ENCODE measurements at regions not wholly inside any gene's neighbourhood (a gene's known extent, or its start where the extent isn't known, plus 50 kb on each side); places are given as distances from the start of the nearest gene placed in this dataset.

DNA sequence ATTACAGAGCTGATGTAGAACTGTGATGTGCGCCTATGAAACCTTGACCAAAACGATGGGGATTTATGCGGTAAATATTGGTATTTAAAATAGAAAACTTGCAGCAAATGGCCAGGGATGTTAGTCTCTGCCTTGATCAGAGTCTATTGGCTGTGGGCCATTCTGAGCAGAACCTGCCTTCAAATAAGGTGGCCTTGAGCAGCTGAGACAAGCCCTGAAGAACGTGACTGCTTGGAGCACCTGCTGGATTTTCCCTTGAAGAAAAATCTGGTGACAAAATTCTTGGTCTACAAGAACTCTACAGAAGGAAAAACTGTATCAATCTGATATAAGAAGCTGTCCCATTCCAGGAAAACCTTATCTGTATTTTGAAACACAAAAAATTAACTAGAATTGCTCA lies 820.1 kb upstream of the EPHA6 start:
- H3K27ac ChIP-seq (ENCODE audit: low read length) = no peak overlapping the region
- no peaks in the 10 kb centered on the region for H3K36me3 ChIP-seq (ENCODE audit: control insufficient read depth in 1 of 2, insufficient read depth in 2 of 2, low read length in 2 of 2)
- no peaks in the 10 kb centered on the region for H3K9me3 ChIP-seq (ENCODE audit: control insufficient read depth in 1 of 2, low read length in 2 of 2)
- no peaks in the 10 kb centered on the region for H3K4me1 ChIP-seq (ENCODE audit: control insufficient read depth in 1 of 2, insufficient read depth in 2 of 2, low read length in 2 of 2)
- no peak overlapping the region for H3K4me3 ChIP-seq (ENCODE audit: low read depth in 1 of 2, low read length in 2 of 2)
- H3K27me3 ChIP-seq (ENCODE audit: low read depth, low read length) = no peaks in the 10 kb centered on the region

DNA sequence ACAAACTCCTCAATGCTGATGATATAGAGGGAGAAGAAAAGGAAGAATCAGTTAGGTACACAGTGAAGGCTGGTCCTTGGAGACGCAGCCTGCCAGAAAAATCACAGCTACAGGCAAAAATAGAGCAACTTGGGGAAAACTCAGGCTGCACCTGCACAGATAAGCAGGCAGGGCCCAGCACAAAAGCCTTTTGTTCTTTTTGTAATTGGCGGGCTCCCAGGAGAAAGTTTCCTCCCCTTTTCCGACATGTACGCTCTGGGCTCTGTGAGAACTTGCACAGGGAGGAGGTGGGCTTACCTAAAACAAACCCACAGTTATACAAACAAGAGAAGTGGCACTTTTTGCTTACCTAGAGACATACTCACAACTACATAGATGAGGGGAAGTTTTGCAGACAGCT lies 813.4 kb upstream of the EPHA6 start:
- no peaks in the 10 kb centered on the region for H3K9me3 ChIP-seq (ENCODE audit: control insufficient read depth in 1 of 2, low read length in 2 of 2)
- no peaks in the 10 kb centered on the region for H3K36me3 ChIP-seq (ENCODE audit: control insufficient read depth in 1 of 2, insufficient read depth in 2 of 2, low read length in 2 of 2)
- H3K4me1 ChIP-seq (ENCODE audit: control insufficient read depth in 1 of 2, insufficient read depth in 2 of 2, low read length in 2 of 2) = no peaks in the 10 kb centered on the region
- no peak overlapping the region for H3K27ac ChIP-seq (ENCODE audit: low read length)
- H3K4me3 ChIP-seq (ENCODE audit: low read depth in 1 of 2, low read length in 2 of 2) = no peak overlapping the region
- no peaks in the 10 kb centered on the region for H3K27me3 ChIP-seq (ENCODE audit: low read depth, low read length)

DNA sequence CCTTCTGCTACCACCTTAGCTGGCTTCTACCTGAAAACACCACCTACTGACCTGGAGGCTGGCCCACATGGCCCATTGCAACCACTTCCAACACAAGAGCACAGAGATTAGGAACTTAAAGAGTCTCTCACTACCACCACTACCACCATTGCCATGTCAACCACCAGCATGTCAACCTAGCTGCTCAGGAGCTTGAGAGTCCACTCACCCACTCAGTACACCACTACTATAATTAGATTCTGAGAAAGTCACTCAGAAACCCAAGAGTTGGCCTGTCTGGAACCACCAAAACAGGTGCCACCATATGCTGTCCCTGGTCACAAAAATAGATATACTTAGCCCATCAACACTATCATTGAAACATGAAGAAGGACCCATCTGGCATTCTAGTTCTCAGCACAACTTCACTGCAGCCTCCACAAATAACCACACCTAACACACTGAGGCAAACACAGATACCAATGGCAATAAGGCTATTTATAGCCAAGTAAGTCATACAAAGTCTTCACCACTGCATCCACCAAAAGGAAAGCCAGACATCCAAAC lies 806.7 kb upstream of the EPHA6 start:
- no peak overlapping the region for H3K4me3 ChIP-seq (ENCODE audit: low read depth in 1 of 2, low read length in 2 of 2)
- H3K36me3 ChIP-seq (ENCODE audit: control insufficient read depth in 1 of 2, insufficient read depth in 2 of 2, low read length in 2 of 2) = no peaks in the 10 kb centered on the region
- no peaks in the 10 kb centered on the region for H3K9me3 ChIP-seq (ENCODE audit: control insufficient read depth in 1 of 2, low read length in 2 of 2)
- no peaks in the 10 kb centered on the region for H3K27me3 ChIP-seq (ENCODE audit: low read depth, low read length)
- H3K27ac ChIP-seq (ENCODE audit: low read length) = no peak overlapping the region
- H3K4me1 ChIP-seq (ENCODE audit: control insufficient read depth in 1 of 2, insufficient read depth in 2 of 2, low read length in 2 of 2) = no peaks in the 10 kb centered on the region

DNA sequence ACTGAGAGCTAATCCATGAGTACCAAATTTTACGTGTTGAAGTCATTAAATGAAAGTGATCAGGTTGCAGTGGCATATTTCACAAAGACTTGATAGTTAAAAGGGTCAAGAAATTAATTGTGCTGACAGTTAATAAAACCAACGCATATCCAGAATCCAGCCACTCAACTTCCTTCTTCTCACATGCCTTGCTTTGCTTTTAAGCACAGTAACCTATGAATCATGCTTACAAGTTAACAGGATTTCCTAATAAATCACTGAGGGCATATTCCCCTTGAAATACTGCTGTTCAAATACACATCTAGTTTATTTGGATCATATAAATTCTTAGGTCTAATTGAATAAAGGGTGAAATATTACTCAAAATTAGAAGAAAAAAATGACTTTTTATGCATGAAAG lies 801.5 kb upstream of the EPHA6 start:
- H3K27me3 ChIP-seq (ENCODE audit: low read depth, low read length) = no peaks in the 10 kb centered on the region
- no peak overlapping the region for H3K27ac ChIP-seq (ENCODE audit: low read length)
- no peaks in the 10 kb centered on the region for H3K9me3 ChIP-seq (ENCODE audit: control insufficient read depth in 1 of 2, low read length in 2 of 2)
- no peaks in the 10 kb centered on the region for H3K36me3 ChIP-seq (ENCODE audit: control insufficient read depth in 1 of 2, insufficient read depth in 2 of 2, low read length in 2 of 2)
- no peaks in the 10 kb centered on the region for H3K4me1 ChIP-seq (ENCODE audit: control insufficient read depth in 1 of 2, insufficient read depth in 2 of 2, low read length in 2 of 2)
- no peak overlapping the region for H3K4me3 ChIP-seq (ENCODE audit: low read depth in 1 of 2, low read length in 2 of 2)

DNA sequence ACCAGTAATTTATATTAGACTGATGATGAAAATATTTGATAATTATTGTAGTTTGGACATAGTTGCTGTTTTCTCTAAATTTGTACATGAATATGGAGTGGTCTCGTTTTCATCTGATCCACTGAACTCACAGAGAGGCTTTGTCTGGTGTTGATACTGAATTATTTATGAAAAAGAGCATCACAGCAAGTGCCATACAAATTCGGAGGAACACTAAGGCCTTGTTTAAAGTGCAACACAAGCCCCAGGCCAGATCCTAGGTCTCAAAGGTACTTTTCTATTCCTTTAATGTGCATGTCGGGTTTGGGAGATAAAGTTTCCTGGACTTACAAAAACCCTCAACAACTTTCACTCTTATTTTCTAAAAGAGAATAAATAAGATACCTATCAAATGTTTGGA lies 796.8 kb upstream of the EPHA6 start:
- Histone ChIP-seq H3K36me3 (ENCODE audit: control insufficient read depth in 1 of 2, insufficient read depth in 2 of 2, low read length in 2 of 2) (no peaks in the 10 kb centered on the region), H3K4me1 (ENCODE audit: control insufficient read depth in 1 of 2, insufficient read depth in 2 of 2, low read length in 2 of 2) (no peaks in the 10 kb centered on the region), H3K4me3 (ENCODE audit: low read depth in 1 of 2, low read length in 2 of 2) (no peak overlapping the region), H3K27me3 (ENCODE audit: low read depth, low read length) (no peaks in the 10 kb centered on the region), H3K27ac (ENCODE audit: low read length) (no peak overlapping the region), H3K9me3 (ENCODE audit: control insufficient read depth in 1 of 2, low read length in 2 of 2) (no peaks in the 10 kb centered on the region)

DNA sequence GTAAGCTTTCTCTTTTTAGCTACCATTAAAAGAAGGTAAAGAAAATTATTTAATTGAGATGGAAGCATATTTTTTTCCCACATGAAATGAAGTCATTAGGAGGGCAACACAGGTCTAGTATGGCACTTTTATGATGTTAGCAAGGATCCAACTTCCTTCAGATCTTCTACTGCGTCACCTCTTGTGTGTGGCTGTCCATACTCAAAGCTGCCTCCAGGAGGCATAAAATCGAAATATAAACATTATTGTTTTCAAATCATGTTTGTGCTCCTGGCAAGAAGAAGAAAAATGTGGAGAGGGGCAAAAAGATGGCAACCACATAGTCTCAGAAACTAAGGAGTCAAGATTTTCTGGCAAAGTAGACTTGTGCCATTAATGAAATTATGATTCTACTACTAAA lies 791.7 kb upstream of the EPHA6 start:
- Histone ChIP-seq H3K4me3 (ENCODE audit: low read depth in 1 of 2, low read length in 2 of 2) (no peak overlapping the region), H3K36me3 (ENCODE audit: control insufficient read depth in 1 of 2, insufficient read depth in 2 of 2, low read length in 2 of 2) (no peaks in the 10 kb centered on the region), H3K27ac (ENCODE audit: low read length) (no peak overlapping the region), H3K4me1 (ENCODE audit: control insufficient read depth in 1 of 2, insufficient read depth in 2 of 2, low read length in 2 of 2) (no peaks in the 10 kb centered on the region), H3K9me3 (ENCODE audit: control insufficient read depth in 1 of 2, low read length in 2 of 2) (no peaks in the 10 kb centered on the region), H3K27me3 (ENCODE audit: low read depth, low read length) (no peaks in the 10 kb centered on the region)

DNA sequence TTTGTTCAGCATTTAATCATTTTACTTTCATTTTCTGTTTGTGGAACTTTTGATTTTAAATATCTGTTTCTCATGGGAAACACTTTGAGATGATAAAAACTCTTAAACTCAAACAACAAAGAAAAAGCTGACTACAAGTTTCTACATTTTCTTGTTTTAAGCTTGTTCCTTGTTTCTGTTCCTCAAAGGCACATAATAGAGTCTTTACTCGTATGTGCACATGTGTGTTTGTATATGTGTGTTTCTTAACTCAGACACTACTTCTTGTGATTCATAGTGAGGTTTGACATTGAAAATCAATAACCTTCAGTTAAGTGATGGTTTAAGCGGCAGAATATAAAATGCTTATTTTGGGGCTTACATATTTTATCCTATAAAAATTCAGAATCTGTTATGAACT lies 786.7 kb upstream of the EPHA6 start:
- Histone ChIP-seq H3K9me3 (ENCODE audit: control insufficient read depth in 1 of 2, low read length in 2 of 2) (no peaks in the 10 kb centered on the region), H3K4me1 (ENCODE audit: control insufficient read depth in 1 of 2, insufficient read depth in 2 of 2, low read length in 2 of 2) (no peaks in the 10 kb centered on the region), H3K4me3 (ENCODE audit: low read depth in 1 of 2, low read length in 2 of 2) (no peak overlapping the region), H3K27ac (ENCODE audit: low read length) (no peak overlapping the region), H3K36me3 (ENCODE audit: control insufficient read depth in 1 of 2, insufficient read depth in 2 of 2, low read length in 2 of 2) (no peaks in the 10 kb centered on the region), H3K27me3 (ENCODE audit: low read depth, low read length) (no peaks in the 10 kb centered on the region)

DNA sequence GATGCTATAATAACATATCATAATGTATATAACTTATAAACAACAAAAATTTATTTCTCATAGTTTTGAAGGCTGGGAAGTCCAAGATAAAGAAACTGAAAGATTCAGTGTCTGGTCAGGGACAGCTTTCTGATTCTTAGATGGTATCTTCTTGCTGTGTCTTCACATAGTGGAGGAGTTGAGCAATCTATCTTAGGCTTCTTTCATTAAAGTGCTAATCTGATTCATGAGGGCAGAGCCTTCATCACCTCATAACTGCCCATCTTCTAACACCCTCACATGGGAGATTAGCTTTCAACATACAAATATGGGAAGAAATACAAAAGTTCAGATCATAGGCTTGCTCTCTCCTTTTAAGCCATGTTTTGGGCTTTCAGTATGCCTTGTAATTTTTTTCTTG lies 774.8 kb upstream of the EPHA6 start:
- Histone ChIP-seq H3K27ac (ENCODE audit: low read length) (no peak overlapping the region), H3K27me3 (ENCODE audit: low read depth, low read length) (no peaks in the 10 kb centered on the region), H3K9me3 (ENCODE audit: control insufficient read depth in 1 of 2, low read length in 2 of 2) (no peaks in the 10 kb centered on the region), H3K36me3 (ENCODE audit: control insufficient read depth in 1 of 2, insufficient read depth in 2 of 2, low read length in 2 of 2) (no peaks in the 10 kb centered on the region), H3K4me1 (ENCODE audit: control insufficient read depth in 1 of 2, insufficient read depth in 2 of 2, low read length in 2 of 2) (no peaks in the 10 kb centered on the region), H3K4me3 (ENCODE audit: low read depth in 1 of 2, low read length in 2 of 2) (no peak overlapping the region)

DNA sequence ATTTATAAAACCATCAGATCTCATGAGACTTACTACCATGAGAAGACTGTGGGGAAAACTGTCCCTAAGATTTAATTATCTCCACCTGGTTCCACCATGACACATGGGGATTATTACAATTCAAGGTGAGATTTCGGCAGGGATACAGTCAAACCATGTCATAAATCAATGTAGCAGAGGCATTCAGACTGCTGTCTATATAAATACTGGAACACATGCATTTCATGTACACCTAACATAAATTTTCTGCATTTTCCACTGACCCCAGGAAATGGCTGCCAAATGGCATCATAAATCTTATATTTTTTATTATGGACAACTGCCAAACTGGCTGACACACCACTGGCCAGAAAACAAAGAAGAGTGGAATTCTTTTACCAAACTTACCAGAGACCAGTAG lies 755.1 kb upstream of the EPHA6 start:
- Histone ChIP-seq H3K4me1 (ENCODE audit: control insufficient read depth in 1 of 2, insufficient read depth in 2 of 2, low read length in 2 of 2) (no peaks in the 10 kb centered on the region), H3K4me3 (ENCODE audit: low read depth in 1 of 2, low read length in 2 of 2) (no peak overlapping the region), H3K9me3 (ENCODE audit: control insufficient read depth in 1 of 2, low read length in 2 of 2) (no peaks in the 10 kb centered on the region), H3K36me3 (ENCODE audit: control insufficient read depth in 1 of 2, insufficient read depth in 2 of 2, low read length in 2 of 2) (no peaks in the 10 kb centered on the region), H3K27me3 (ENCODE audit: low read depth, low read length) (no peaks in the 10 kb centered on the region), H3K27ac (ENCODE audit: low read length) (no peak overlapping the region)

DNA sequence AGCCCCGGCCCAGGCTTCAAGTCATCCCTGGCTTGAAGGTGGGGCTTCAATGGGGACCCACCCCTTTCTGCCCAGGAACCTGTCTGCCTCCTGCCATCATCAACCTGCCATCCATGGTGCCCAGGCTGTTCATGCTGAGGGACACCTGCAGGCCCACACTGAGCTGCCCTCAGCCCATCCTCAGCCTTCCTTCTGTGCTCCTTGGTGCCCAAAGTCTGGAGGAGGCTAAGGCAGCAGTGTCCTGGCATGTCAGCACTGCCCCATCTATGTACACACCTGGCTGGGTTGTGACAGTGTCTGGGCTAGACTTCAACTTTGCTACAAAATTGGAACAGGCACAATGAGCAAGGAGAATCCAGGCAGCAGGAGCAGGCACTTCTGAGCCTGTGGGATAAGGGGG lies 745.3 kb upstream of the EPHA6 start:
- Histone ChIP-seq H3K27ac (ENCODE audit: low read length) (no peak overlapping the region), H3K9me3 (ENCODE audit: control insufficient read depth in 1 of 2, low read length in 2 of 2) (peaks cover 0 to 10% of the 10 kb centered on the region in 2 donors), H3K27me3 (ENCODE audit: low read depth, low read length) (no peaks in the 10 kb centered on the region), H3K4me3 (ENCODE audit: low read depth in 1 of 2, low read length in 2 of 2) (no peak overlapping the region), H3K36me3 (ENCODE audit: control insufficient read depth in 1 of 2, insufficient read depth in 2 of 2, low read length in 2 of 2) (no peaks in the 10 kb centered on the region), H3K4me1 (ENCODE audit: control insufficient read depth in 1 of 2, insufficient read depth in 2 of 2, low read length in 2 of 2) (no peaks in the 10 kb centered on the region)

DNA sequence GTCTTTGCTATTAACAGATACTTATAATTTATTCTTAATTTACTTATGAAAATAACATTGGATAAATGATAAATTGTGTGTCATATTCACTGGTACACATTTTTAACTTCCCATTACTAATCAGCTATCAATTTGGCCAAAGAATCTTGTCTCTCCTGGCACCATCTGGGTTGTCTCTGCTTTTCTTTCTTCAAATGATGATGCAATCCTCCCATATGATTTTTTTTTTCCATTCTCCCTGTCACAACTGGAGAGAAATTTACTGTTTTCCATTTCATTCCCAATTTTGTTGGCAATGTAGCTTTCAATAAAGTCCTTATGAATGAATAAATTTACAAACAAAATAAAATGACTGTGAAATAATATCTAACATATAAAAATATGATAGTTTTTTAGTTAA lies 743.7 kb upstream of the EPHA6 start:
- Histone ChIP-seq H3K4me3 (ENCODE audit: low read depth in 1 of 2, low read length in 2 of 2) (no peak overlapping the region), H3K9me3 (ENCODE audit: control insufficient read depth in 1 of 2, low read length in 2 of 2) (peaks cover 0 to 10% of the 10 kb centered on the region in 2 donors), H3K27ac (ENCODE audit: low read length) (no peak overlapping the region), H3K27me3 (ENCODE audit: low read depth, low read length) (no peaks in the 10 kb centered on the region), H3K4me1 (ENCODE audit: control insufficient read depth in 1 of 2, insufficient read depth in 2 of 2, low read length in 2 of 2) (no peaks in the 10 kb centered on the region), H3K36me3 (ENCODE audit: control insufficient read depth in 1 of 2, insufficient read depth in 2 of 2, low read length in 2 of 2) (no peaks in the 10 kb centered on the region)

DNA sequence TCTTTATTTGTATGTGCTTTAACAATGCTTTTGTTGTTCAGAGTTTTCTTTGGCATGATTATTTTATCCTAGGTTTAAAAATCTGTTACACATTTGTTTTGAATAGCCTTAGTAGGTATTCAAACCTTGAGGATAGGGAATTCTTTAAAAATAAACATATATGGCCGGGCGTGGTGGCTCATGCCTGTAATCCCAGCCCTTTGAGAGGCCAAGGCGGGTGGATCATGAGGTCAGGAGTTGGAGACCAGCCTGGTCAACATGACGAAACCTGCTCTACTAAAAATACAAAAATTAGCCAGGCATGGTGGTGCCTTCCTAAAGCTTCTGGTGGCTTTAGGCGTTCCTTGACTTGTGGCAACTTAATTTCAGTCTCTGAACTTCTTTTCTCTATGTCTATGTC lies 743.3 kb upstream of the EPHA6 start:
- H3K27ac ChIP-seq (ENCODE audit: low read length) = no peak overlapping the region
- no peaks in the 10 kb centered on the region for H3K4me1 ChIP-seq (ENCODE audit: control insufficient read depth in 1 of 2, insufficient read depth in 2 of 2, low read length in 2 of 2)
- H3K4me3 ChIP-seq (ENCODE audit: low read depth in 1 of 2, low read length in 2 of 2) = no peak overlapping the region
- peaks cover 0 to 10% of the 10 kb centered on the region in 2 donors for H3K9me3 ChIP-seq (ENCODE audit: control insufficient read depth in 1 of 2, low read length in 2 of 2)
- H3K36me3 ChIP-seq (ENCODE audit: control insufficient read depth in 1 of 2, insufficient read depth in 2 of 2, low read length in 2 of 2) = no peaks in the 10 kb centered on the region
- H3K27me3 ChIP-seq (ENCODE audit: low read depth, low read length) = no peaks in the 10 kb centered on the region
